AG20443 (cell line): ENCODE measurements at regions not wholly inside any gene's neighbourhood (a gene's known extent, or its start where the extent isn't known, plus 50 kb on each side); places are given as distances from the start of the nearest gene placed in this dataset.
"Not testable (repeated sequence)": the region's sequence is repeated elsewhere in the genome, so short reads cannot be mapped to it uniquely, and the experiment has no call there.

ENCODE experiments used
- DNase-seq: peaks from one replicate; pipeline ENCODE4 v3.0.0; 2012; ENCODE audit warnings: low spot score, mixed read lengths

DNA sequence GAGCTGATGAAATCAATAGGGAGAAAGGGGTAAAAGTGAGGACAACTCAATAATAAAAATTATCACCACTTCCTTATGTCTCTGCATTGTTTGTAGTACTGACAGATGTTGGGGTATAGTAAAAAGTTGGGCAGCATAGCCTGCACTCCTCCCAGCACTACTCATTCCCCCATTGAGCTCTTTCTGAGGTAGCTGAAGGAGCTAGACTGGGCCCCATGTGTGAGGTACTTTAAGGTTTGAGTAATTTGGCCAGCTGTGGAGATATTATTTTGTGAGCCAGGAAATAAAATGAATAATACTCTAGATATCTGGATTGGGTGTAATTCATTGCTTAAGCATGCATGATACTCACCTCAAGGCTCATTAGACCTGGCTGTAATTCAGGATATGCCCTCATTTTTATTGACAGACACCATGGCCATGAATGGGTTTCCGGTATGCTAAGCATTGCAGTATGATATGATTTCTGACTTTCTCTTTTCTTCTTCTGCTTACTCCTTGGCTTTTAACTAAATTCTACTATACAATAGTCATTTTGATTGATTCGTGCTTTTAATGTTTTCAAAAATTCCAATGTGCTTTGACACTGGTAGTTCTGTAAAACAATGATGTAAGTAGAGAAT, 283.9 kb upstream of the RIMS1 start:
- DNase-seq, result peak; percentile 73

DNA sequence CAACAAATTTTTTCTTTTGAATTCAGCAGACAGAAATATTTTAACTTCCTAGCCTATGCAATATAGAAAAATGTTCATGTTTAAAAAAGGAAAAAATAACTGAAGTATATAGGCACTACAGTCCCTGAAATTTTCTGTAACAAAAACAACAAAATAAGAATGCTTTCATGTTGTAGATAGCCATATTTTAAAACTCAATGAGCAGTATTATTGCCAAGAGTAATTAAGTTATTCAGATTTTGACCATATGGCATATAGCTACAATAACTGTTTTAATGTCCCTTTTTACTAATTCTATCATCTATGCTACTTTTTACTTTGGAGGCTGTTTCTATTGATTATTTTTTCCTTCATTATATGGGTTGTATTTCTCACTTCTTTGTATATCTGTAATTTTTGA, 283.3 kb upstream of the RIMS1 start:
- DNase-seq, result no peak

DNA sequence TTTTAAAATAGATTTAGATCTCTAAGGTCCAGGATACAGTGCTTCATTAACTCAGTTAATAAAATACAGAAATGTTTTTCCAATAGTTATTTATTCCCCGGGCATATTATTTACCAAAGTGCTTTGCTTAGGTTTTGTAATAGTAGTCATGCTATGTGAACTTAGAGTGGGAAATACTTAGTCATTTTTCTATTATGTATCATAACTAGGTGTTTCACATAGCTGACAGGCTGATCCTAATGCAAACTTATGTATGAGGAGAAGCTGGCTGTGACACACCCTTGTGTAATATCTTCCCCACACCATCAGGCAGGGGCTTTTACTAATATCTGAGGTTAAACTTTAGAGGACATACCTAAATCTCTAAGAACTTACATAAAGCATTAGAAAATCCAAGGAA, 277.7 kb upstream of the RIMS1 start:
- DNase-seq, result no peak

DNA sequence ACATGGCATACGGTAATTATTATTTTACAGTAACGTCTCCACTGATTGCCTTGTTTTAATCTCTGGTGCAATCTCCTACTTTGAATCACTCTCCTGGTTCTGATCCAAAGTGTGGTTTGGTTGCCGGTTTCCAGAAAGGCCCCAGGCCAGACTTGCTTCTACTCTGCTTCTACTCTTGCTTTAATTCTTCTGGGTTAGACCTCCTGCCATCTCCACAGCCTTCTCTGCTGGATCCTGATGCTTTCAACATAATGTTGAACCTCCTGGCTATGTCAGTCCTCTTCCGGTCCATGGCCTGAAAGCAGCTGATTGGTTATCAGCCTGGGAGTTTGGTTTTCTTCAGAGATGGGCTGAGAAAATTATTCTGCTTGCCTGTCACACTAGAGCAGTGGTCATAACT, 266.5 kb upstream of the RIMS1 start:
- peak; percentile 60 for DNase-seq

DNA sequence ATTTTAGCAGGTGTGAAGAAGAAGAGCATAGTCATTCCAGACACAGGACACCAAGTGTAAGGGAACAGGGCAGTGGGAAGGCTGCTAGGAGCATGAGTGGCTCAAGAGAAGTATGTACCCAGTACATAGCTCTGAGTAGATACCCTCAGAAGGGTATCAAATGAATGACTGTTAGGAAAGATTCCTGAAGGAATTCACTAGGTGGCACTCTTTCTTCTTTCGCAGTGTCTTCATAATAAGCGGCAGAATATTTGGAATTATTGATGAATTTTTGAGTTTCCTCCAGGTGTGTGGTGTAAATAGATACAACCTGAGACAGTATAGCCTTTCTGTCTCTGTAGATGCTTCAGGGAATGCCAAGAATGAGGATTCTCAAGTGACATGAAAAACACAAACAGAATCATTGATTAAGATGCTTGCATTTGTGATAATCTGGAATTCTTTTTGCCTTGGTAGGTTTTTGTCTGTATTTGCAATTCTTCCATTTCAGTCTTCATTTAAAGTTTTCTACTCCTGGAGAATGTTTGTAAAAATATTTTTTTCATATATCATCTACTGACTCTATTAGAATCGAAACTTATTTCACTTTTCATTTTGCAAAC, 264.3 kb upstream of the RIMS1 start:
- peak; percentile 29 for DNase-seq

DNA sequence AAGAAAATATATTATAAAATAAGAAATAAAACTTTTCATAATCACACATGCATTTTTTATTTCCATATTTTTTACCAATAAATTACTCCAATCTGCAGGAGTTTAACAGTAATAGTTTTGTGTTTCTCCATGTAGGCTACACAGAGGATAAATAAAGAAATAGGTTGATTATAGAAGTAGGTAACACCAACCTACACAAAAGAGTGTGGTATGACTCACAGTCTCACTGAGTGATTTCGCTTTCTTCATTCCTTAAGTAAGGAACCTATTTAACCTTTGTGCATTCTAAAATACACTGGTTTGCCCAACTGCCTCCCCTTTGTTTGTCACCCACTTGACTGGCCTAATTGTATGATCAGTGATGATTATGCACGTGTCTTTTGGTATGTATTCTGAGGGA, 244.2 kb upstream of the RIMS1 start:
- no peak for DNase-seq

DNA sequence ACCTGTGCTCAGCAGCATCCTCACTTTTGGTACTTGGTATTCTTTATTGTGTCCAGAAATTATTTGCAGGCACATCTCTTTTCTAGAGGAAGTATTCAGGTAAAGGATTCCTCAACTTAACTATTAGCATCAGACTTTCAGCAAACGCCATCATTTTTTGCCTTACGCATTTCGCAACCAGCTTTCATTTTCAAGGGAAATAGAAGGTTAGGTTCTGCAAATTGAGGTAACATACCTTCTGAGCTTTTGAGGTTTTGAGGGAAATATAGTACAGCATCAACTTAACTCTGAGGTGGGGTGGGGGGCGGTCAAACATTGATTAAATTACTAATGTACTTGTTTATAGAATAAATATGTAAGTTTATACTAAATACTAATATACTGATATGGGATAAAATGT, 243.6 kb upstream of the RIMS1 start:
- DNase-seq, result no peak

DNA sequence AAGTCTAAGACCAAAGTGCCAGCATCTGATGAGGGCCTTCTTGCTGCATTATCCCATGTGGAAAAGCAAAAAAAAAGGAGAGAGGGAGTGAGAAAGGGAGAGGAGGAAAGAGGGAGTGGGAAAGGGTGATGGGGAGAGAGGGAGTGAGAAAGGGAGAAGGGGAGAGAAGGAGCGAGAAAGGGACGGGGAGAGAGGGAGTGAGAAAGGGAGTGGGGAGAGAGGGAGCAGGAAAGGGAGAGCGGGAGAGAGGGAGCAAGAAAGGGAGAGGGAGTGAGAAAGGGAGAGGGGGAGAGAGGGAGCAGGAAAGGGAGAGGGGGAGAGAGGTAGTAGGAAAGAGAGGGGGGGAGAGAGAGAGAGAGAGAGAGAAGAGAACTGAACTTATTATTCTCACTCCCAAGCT, 241.1 kb upstream of the RIMS1 start:
- DNase-seq, result no peak

DNA sequence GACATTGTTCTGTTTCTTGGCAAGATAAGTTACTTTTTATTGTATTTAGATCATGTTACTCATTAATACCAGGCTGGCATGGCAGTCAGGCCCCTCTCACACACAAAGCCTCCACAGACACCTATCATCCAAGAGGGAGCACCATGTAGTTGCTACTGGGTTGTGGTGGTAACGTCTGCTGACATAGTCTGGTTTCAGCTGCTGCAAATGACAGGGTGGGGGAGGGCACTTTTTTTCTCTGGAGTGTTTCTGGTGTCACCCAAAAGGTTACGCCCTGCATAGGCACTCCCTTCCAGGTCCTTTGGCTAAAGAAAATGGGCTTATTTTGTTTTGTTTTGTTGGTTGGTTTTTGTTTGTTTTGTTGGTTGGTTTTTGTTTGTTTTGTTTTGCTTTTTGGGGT, 236.4 kb upstream of the RIMS1 start:
- no peak for DNase-seq

DNA sequence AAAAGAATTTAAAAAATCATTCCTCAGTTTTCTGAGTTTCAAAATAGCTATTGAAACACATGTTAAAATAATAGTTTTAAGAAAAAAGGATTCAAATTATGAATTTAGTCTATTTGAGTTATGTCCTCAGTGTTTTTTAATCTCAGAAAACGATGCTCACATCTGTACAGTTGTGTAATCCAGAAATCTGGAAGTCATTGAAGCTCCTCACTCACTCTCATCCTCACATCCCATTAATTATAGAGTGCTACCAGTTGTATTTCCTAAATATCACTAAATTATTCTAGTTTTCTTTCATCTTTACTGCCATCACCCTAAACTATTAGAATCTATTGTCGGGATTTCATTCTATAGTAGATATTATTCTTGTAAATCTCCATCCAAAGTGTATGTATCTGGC, 234.7 kb upstream of the RIMS1 start:
- DNase-seq, result no peak

DNA sequence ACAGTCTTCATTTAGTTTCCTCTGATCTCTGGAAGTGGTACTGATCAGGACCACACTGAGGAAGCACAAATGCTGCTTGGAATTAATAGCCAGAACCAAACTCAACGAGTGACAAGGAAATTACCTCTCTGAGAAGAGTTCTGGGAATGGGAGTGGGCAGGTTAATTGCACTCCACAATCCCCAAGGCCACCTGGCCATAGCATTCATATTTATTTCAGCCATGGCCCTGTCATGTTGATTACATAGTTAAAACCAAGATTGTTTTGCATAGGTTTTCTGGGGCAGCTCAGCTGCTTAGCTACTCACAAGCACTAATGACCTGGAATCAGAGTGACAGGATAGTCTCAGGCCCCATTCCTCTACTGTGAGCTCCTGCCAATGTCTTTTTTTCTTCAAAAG, 230.2 kb upstream of the RIMS1 start:
- DNase-seq, result no peak

DNA sequence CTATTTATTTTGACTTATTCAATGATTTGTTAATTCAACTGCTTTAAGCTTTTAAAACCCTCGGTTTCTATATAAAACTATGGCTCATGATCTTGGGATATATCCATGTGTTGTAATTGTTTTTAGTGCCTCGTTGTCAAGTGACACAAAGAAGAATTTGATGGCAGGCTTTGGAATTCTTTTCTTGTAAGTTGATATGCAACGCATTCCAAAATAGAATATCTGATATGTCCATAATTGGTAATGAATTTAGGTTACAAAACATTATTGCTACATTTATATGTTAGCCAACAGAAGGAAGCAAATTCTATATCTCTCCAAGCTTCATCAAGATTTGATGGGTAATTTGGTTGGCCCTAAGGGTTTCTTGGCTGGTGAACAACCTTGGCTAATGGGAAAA, 220.4 kb upstream of the RIMS1 start:
- DNase-seq, result peak; percentile 19

DNA sequence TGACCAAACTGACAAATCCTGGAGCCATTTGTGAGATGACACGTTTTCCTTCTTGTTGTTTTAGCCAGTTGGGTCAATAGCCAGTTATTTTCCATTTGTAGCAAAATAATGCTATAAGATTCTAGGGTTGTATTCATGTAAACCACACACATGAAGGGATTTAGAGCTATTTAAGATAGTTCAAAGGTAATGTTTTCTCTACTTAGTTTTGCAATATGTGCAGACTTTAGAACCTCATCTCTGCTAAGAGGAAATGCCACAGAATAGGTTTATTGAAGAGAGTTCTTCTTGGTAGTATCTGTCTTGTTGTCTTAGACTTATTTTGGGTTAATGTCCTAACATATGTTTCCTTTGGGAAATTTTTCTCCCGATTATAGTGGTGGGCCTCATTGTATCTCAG, 213.5 kb upstream of the RIMS1 start:
- DNase-seq, result no peak

DNA sequence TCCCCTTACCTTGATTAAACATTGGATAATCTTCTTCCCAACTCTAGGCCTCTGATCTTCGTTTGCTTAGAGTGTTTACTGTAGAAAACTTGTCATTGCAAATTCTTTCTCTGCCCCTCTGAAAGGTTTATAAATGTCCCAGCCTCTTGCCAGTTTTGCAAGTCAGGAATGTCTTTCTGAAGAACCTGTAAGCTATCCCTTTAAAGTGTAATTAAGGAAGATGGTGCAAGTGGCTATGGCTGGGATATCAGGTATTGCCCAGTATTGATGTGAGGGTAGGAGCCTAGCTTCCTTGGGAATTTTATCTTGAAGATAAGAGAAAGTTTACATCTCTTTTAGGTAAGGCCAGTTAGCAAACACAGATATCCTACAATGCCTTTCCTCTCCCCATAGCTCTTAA, 211.0 kb upstream of the RIMS1 start:
- DNase-seq, result no peak

DNA sequence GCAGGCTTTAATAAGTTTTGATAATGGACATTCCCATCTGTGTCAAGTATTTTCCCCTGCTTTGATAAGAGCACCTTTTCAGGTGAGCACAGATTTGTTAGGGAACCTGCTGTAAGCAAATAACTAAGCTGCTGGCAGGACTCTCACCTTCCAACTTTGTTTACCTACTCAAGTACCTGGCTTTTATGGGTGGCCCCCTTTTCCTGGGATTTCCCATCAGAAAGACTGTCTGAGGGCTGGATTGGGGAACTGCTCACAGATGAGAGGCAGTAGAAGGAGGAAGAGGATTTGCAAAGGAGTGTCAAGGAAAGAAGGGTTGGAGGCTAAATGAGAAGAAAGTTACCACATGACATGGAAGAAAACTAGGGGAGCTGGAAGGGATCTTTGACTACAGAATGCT, 210.1 kb upstream of the RIMS1 start:
- DNase-seq, result no peak

DNA sequence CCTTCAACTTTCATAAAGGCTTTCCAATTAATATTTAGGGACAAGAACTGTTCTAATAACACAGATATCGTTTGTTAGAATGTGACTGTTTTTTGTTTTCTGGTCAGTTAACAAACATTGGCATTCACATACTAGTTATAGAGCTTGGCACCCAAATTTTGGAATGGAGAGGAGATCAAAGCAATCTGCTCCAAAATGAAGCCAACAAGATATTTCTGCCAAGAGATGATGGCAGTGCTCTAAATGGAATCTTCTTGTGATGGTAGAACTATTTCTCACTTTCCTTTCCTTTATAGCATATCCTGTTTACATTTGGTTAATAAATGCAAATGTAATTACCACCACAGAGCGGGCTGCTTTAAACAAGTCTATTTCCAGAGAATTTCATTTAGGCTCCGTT, 208.3 kb upstream of the RIMS1 start:
- no peak for DNase-seq

DNA sequence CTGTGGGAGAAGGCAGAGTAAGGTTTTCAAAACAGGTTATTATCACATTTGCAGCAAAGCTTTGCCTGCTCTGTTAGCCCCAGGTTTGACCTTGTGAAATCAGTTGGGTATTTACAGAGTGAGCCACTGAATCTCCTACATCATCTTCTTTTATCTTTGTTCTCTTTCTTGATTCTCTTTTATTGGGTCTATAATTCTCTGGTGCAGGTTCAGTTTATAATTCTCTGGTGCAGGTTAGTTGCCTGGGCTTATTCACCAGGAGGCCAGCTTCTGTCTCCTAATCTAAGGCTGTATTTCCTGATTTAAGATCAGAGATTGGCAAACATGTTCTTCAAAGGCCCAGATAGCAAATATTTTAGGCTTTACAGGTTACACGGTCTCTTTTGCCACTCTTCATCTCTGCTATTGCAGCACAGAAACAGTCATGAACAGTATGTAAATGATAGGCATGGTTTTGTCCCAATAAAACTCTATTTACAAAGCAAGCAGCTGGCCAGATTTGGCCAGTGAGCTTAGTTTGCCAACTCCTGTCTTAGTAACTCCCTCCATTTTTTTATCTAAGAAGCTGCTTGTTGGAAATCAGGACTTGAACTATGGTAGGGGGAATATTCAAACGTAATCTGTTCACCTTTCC, 205.0 kb upstream of the RIMS1 start:
- no peak for DNase-seq

DNA sequence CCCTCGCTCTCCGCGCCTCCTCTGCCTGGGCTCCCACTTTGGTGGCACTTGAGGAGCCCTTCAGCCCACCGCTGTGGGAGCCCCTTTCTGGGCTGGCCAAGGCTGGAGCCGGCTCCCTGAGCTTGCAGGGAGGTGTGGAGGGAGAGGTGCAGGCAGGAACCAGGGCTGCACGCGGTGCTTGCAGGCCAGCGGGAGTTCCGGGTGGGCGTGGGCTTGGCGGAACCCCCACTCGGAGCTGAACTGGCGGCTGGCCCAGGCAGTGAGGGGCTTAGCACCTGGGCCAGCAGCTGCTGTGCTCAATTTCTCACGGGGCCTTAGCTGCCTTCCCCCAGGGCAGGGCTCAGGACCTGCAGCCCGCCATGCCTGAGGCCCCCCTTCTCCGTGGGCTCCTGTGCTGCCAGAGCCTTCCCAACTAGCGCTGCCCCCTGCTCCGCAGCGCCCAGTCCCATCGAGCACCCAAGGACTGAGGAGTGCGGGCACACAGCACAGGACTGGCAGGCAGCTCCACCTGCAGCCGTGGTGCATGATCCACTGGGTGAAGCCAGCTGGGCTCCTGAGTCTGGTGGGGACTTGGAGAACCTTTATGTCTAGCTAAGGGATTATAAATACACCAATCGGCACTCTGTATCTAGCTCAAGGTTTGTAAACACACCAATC, 200.2 kb upstream of the RIMS1 start:
- DNase-seq, result not testable (repeated sequence)

DNA sequence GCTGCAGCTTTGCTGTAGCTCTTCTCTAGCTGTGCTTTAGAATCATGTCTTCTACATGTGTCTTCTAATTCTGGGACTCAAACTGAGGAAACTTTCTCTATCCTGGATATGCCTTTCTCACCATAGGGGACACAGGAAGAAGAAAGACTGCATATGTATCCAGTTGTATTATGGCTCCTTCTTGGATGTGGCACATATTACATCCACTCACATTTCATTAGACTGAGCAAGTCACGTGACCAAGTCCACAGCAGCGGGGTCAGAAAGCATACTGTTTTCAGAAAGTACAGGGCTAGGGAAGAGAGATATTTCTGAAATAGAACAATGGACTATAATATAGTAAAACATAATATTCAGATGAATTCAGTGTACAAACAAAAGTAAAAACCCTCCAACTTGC, 187.6 kb upstream of the RIMS1 start:
- DNase-seq, result no peak

DNA sequence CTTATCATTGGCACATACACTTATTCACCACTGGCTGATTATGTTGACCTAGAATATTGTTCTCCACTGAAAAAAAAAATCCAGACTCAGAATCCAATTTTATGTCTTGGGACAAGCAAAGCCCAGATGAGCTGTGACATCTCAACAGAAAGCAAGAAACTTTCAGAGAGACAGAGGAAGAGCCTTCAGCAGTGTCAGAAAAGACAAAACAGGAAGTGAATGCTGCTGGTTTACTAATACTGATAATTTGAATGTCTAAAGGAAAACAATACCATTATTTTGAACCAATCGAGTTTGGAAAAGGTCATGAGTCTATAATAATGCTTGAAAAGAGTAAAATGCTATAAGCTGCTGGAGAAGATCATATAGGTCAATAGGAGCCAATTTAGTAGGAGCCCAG, 179.8 kb upstream of the RIMS1 start:
- DNase-seq, result no peak

DNA sequence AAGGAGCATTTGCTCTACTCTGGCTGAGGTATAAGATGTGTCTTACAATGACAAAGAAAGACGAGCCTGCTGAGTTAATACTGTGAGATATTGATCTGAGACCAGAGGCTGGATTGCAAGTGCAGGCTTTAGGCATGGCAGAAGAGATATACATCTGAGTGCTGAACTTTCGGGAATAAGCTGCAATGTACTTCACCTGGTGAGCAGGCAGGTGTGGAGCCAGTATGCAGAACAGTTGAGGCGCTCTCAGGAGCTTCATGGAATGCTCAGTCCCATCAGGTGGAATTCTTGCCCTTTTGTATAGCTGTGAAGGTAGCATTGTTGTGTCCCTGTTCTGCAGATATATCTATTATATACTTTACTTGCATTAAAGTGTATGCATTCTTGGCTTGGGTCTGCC, 179.3 kb upstream of the RIMS1 start:
- DNase-seq, result no peak

DNA sequence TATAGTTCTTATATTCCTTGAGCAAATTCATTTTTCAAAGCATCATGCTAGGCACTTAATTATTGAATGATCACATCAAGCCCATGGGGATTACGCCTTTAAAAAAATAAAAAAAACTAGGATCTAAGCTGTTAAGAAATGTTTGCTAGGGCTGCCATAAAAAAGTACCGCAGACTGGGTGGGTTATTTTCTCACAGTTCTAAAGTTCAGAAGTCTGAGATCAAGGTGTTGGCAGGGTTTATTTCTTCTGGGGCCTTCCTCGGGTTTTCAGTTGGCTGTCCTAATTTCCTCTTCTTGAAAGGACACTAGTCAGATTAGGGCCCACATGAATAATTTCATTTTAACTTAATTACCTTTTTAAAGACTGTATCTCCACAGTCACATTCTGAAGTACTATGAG, 165.6 kb upstream of the RIMS1 start:
- no peak for DNase-seq

DNA sequence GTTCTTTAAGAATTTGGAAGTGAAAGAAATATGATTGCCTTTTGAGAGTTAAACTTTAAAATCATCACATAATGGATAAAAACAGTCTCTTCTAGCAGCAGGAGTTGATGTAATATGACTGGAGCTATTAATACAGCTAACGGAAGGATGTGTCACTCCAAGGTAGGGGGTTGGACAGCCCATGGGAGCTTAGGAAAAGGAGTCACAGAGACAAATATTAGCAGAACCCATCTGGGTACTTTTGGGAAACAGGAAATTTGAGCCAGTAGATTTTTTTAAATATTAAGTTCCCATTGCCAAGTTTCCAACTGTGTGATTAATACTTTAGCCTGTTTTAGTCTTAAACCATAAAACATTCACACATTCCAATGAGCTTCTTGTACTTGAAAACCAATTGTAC, 164.7 kb upstream of the RIMS1 start:
- DNase-seq, result peak; percentile 45

DNA sequence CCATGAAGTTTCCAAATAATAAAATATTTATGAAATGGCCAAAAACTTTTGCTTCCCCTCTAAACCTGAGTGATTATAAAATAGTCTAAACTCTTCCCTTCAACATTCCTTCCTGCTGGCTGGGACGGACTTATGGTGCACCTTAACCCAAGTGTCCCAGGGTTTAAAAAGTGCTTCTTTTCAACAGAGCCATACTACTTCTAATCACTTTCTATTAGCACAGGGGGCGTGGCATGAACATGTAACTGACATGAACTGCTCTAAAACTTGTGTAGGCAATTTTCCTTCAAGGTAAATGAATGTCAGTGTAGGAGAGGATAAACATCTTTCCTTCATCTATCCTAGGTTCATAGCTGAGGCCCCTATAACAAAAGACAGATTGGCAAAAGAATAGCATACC, 163.6 kb upstream of the RIMS1 start:
- no peak for DNase-seq
